HuH-7.5 (cell line): ENCODE measurements at regions not wholly inside any gene's neighbourhood (a gene's known extent, or its start where the extent isn't known, plus 50 kb on each side); places are given as distances from the start of the nearest gene placed in this dataset.

Experiments
- DNase-seq: peaks from one replicate; pipeline ENCODE4 v3.0.0; 2011; ENCODE audit warnings: low spot score

DNA sequence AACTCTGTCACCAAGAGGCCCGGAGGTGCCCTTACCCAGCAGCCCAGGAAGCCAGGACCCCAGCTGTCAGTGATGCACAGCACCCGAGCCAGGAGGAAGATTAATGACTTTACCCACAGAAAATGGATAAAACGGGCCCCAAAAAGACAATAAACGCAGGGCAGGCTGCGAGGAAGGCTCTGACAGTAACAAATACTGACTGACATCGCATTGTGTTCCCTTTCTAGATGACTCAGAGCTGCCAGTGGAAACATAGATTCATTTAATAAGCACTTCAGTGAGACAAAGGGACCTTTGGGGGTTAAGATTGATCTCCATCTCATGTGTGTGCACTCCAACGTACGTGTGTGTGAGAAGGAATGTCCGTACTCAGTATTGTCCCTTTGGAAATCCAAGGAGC, 225.3 kb upstream of the PPP2R3A start:
- no peak for DNase-seq

DNA sequence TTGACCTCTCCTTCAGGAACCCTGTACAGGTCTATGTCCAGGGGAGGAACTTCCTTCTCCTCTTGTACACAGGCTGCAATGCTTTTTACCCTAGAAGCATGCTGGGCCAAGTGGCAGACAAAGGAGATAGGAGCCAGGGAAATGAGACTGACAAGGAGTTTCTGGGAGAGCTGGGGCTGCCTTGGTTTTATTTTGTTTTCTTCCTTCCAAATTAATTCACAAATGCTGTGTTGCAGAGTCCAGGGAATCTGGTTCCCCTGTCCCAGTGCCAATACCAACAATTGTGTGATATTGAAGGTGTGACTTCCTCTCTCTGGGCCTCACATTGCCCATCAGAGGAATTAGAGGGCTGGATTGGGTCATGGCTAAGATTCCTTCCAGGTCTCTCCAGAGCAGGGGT, 224.8 kb upstream of the PPP2R3A start:
- DNase-seq = no peak

DNA sequence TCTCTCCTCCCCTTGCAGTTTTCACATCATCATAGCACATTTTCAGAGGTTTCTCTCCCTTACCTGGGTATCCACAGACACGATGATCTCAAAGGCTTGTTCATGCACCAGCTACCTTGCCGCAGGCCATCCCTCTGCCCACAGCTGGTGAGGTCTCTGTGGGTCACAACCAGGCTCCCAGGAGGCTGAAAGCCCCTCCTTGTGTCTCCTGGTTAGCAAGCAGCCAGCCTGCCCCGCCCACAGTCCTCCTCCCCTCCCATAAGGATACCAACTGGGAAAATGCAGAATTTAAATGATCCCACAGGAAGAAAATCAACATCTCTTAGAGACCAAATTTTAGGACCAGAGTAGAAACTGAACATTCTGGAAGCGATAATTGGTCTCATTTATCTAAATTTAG, 213.5 kb upstream of the PPP2R3A start:
- DNase-seq = no peak

- no peak for DNase-seq
Measured at GRCh38 chr3:135752851-135753250, 212.7 kb upstream of the PPP2R3A start.

- DNase-seq = no peak
Measured at GRCh38 chr3:135753506-135753905, 212.0 kb upstream of the PPP2R3A start.

DNA sequence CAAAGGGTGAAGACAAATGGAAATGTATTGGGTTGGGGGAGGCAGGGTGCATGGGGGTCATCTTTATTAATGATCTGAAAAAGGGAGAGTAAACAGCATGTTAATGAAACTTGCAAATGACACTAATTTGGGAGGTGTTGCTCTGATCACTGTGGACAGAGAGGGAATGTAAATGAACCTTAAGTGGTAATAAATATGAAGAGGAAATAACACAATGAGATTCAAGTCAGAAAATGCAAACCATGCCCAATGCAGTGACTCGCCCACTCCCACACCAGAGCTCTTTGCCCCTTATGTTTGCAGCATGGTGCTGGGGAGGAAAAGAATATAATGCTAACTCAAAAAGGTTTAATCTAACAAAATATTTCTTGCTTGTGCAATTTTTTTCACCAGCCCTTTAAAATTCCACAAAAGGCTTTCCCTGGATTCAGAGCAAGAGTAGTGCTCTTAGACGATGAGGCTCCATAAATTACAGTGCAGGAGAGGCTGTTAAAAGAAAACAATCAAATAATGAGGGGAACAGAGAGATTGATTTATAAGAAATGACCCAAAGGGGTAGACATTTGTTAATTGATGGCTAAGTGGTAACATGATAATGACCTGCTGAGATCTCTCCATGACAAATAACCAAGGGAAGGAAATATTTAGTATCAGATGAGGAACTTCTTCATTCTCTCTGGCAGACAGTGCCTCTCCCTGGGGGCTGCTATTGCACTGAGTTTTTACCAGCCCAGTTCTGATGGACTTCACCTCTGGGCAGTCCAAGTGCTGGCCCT, 210.0 kb upstream of the PPP2R3A start:
- DNase-seq = no peak

DNA sequence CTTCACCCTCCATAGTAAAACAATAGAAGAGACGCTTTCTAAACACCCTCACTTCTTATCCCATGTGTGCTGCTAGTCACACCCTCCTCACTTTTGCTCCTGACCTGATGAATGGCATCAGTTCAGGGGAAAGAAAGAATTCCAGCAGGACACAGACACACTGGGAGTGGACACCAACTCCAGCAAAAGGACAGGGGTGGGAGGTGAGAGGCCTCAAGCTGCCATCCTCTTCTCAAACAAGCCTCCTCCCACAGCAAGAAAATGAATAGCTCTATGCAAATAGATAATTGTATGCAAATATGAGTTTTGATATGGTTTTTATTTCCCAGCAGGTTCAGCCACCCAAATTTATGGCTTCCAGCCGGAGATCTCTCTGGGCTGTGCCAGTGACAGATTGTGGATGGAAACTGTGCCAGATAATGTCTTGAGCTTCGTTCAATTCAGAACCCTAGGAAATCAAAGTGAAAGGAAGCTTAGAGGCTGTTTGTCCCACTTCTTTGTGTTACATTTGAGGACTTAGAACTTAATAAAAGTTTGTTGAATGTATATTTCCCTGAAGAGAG, 209.3 kb upstream of the PPP2R3A start:
- no peak for DNase-seq

DNA sequence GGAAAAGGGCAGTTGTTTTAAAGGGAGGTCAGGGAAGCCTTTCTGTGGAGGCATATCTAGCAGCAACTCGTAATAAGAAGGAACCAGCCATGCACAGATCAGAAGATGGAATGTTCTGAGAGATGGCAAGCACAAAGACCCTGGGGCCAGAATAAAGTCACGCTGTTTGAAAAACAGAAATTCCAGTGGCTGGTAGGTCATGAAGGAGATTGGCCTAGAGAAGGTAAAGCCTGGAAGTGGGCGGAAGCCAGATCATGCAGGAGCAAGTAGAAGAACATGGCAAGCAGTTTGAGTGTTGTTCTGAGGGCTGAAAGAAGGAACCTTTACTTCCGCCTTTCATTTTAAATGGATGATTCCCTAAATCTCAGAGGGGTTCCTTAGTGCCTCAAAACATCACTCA, 208.1 kb upstream of the PPP2R3A start:
- DNase-seq = no peak

- DNase-seq = no peak
Measured at GRCh38 chr3:135758961-135759360, 206.6 kb upstream of the PPP2R3A start.

GRCh38 chr3:135759651-135760050, 205.9 kb upstream of the PPP2R3A start:
- DNase-seq = no peak

DNA sequence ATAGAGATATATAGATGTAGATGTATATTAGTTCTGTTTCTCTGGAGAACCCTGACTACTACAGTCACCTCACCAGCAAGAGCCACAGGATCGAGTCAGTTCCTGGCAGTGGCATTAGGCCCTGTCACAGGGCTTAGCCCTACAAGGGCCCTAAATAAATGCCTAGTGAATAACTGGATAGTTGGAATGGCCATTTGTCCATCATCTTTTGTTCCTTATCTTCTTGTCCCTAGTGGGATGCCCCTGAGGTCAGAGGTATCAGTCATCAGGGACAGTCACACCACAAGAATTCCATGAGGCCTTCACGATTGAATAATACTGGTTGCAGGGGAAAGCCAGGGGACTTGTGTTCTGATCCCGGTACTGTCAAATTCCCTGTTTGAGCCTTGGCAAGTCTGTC, 204.9 kb upstream of the PPP2R3A start:
- DNase-seq = no peak

GRCh38 chr3:135762188-135762856, 203.2 kb upstream of the PPP2R3A start:
- DNase-seq = no peak

GRCh38 chr3:135766115-135766514, 199.4 kb upstream of the PPP2R3A start:
- no peak for DNase-seq

- DNase-seq = no peak
Measured at GRCh38 chr3:135771760-135772159, 193.8 kb upstream of the PPP2R3A start.

DNA sequence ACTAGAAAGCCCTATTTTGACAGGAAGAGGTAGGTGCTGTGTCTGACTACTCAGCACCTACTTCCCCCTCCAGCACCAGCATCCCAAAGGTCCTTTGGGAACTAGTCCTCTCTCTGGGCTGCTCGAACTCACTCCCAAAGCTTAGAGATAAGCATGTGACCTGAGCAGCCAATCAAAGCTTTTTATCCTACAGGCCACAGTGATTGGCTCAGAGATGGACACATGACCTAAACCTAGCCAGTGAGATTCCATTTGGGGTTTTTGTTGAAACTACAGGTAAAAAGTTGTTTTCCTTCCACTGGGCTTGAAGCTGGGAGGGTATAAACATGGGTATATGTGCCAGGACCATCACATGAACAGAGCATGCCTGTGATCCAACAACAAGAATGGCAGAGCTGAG, 186.5 kb upstream of the PPP2R3A start:
- DNase-seq = no peak

- no peak for DNase-seq
Measured at GRCh38 chr3:135779590-135780235, 185.8 kb upstream of the PPP2R3A start.

GRCh38 chr3:135781026-135781815, 184.3 kb upstream of the PPP2R3A start:
- no peak for DNase-seq

DNA sequence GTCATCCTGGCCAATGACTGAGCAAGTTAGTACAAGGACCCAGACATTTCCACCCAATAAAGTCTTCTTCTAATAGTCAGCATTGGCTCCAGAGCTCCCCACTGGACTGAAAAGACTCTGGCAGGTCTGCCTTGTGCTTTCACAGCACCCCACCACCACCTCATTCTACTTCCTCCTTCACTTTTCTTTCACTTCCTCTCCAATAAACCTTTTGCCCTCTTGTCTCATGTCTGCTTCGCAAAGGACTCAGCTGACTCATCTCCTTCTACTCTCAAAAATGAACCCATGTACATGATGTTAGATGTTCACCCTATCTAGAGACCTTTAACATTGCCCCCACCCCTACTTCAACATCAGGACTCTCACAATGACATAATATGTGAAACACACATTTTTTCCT, 181.0 kb upstream of the PPP2R3A start:
- no peak for DNase-seq

- DNase-seq = no peak
Measured at GRCh38 chr3:135788146-135788545, 177.4 kb upstream of the PPP2R3A start.

GRCh38 chr3:135788978-135789377, 176.6 kb upstream of the PPP2R3A start:
- DNase-seq = no peak

GRCh38 chr3:135792174-135792573, 173.4 kb upstream of the PPP2R3A start:
- no peak for DNase-seq

GRCh38 chr3:135792858-135793475, 172.6 kb upstream of the PPP2R3A start:
- no peak for DNase-seq
